HG03064 (cell line): ENCODE measurements at regions not wholly inside any gene's neighbourhood (a gene's known extent, or its start where the extent isn't known, plus 50 kb on each side); places are given as distances from the start of the nearest gene placed in this dataset.
"Not testable (repeated sequence)": the region's sequence is repeated elsewhere in the genome, so short reads cannot be mapped to it uniquely, and the experiment has no call there.

ENCODE experiments used
- ATAC-seq: cut with Tn5 transposase; IDR thresholded peaks from one replicate; pipeline ENCODE4 v1.9.1; 2021; ENCODE audit warnings: low read depth; ENCODE audit not compliant: unreplicated experiment

- ATAC-seq, result peak; percentile 59
Observed at GRCh38 chr10:108014145-108014901, 849.8 kb upstream of the SORCS1 start.

- no peak for ATAC-seq
Observed at GRCh38 chr10:108005627-108006026, 841.1 kb upstream of the SORCS1 start.

GRCh38 chr10:108003576-108003975 is 839.1 kb upstream of the SORCS1 start:
- no peak for ATAC-seq

GRCh38 chr10:108003061-108003460 is 838.6 kb upstream of the SORCS1 start:
- no peak for ATAC-seq

GRCh38 chr10:108000365-108000764 is 835.9 kb upstream of the SORCS1 start:
- ATAC-seq, result no peak

GRCh38 chr10:107994621-107995270 is 830.2 kb upstream of the SORCS1 start:
- no peak for ATAC-seq

GRCh38 chr10:107986571-107986970 is 822.1 kb upstream of the SORCS1 start:
- ATAC-seq, result no peak

- ATAC-seq, result no peak
Observed at GRCh38 chr10:107984581-107984980, 820.1 kb upstream of the SORCS1 start.

GRCh38 chr10:107984149-107984548 is 819.6 kb upstream of the SORCS1 start:
- ATAC-seq, result no peak

- ATAC-seq, result no peak
Observed at GRCh38 chr10:107978455-107978854, 813.9 kb upstream of the SORCS1 start.

GRCh38 chr10:107971973-107972372 is 807.5 kb upstream of the SORCS1 start:
- no peak for ATAC-seq

GRCh38 chr10:107971411-107971810 is 806.9 kb upstream of the SORCS1 start:
- no peak for ATAC-seq

- ATAC-seq, result no peak
Observed at GRCh38 chr10:107970512-107970911, 806.0 kb upstream of the SORCS1 start.

GRCh38 chr10:107969936-107970335 is 805.4 kb upstream of the SORCS1 start:
- no peak for ATAC-seq

- ATAC-seq, result no peak
Observed at GRCh38 chr10:107966826-107967225, 802.3 kb upstream of the SORCS1 start.

GRCh38 chr10:107952649-107953556 is 788.4 kb upstream of the SORCS1 start:
- no peak for ATAC-seq

GRCh38 chr10:107950411-107951062 is 786.0 kb upstream of the SORCS1 start:
- ATAC-seq, result not testable (repeated sequence)

GRCh38 chr10:107942826-107943225 is 778.3 kb upstream of the SORCS1 start:
- no peak for ATAC-seq

GRCh38 chr10:107933076-107933475 is 768.6 kb upstream of the SORCS1 start:
- ATAC-seq, result no peak

GRCh38 chr10:107931808-107932207 is 767.3 kb upstream of the SORCS1 start:
- no peak for ATAC-seq

GRCh38 chr10:107930037-107930436 is 765.5 kb upstream of the SORCS1 start:
- no peak for ATAC-seq
